WTC11 (cell line): ENCODE measurements at regions not wholly inside any gene's neighbourhood (a gene's known extent, or its start where the extent isn't known, plus 50 kb on each side); places are given as distances from the start of the nearest gene placed in this dataset.
"Not testable (repeated sequence)": the region's sequence is repeated elsewhere in the genome, so short reads cannot be mapped to it uniquely, and the experiment has no call there.

Source experiments
- ATAC-seq: fragments of 200-7000 bp; cut with Tn5 transposase; 2 replicates; pipeline ENCODE4 v1.10.0; 2021; ENCODE audit warnings: mild to moderate bottlenecking, moderate library complexity
- CTCF ChIA-PET: fragments of 300-600 bp; sonication (Branson Sonifier 250); formaldehyde crosslinking; loops from one replicate; lab custom pipeline; 2021; ENCODE audit warnings: antibody characterized with exemption; lab: Charles Lee
- POLR2A ChIA-PET: fragments of 350-600 bp; sonication (Branson Sonifier 250); formaldehyde crosslinking; loops from one replicate; lab custom pipeline; 2021; ENCODE audit warnings: antibody characterized with exemption; lab: Charles Lee
- DNase-seq: peaks from one replicate; pipeline ENCODE4 v3.0.0; 2021; ENCODE audit warnings: low spot score
- H3K27ac Mint-ChIP-seq: 2 replicates; pipeline ENCODE4 v1.8.0; 2021; ENCODE audit warnings: mixed read lengths
- H3K27me3 Mint-ChIP-seq: 2 replicates; pipeline ENCODE4 v1.8.0; 2021; ENCODE audit warnings: low read depth, mild to moderate bottlenecking, moderate library complexity, mixed read lengths
- H3K36me3 Mint-ChIP-seq: 2 replicates; pipeline ENCODE4 v1.8.0; 2021; ENCODE audit warnings: mixed read lengths
- H3K4me1 Mint-ChIP-seq: 2 replicates; pipeline ENCODE4 v1.8.0; 2022; ENCODE audit warnings: mixed read lengths
- H3K4me3 Mint-ChIP-seq: 2 replicates; pipeline ENCODE4 v1.8.0; 2021; ENCODE audit warnings: mild to moderate bottlenecking, moderate library complexity, mixed read lengths
- H3K9me3 Mint-ChIP-seq: 2 replicates; pipeline ENCODE4 v1.8.0; 2021; ENCODE audit warnings: mixed read lengths
- AR ChIP-seq: fragments of 250-450 bp; sonication (Bioruptor Pico); IDR thresholded peaks from 2 replicates; pipeline ENCODE4 v1.9.0; 2021; ENCODE audit warnings: mild to moderate bottlenecking
- CDX4 ChIP-seq: fragments of 250-450 bp; sonication (Bioruptor Pico); IDR thresholded peaks from 2 replicates; pipeline ENCODE4 v1.9.0; 2021; ENCODE audit warnings: moderate library complexity, mild to moderate bottlenecking, inconsistent platforms, borderline replicate concordance
- IRF1 ChIP-seq: sonication (generic); formaldehyde crosslinking; IDR thresholded peaks from 2 replicates; pipeline ENCODE4 v1.8.0; 2023; ENCODE audit warnings: missing genetic modification reagents
- MXD4 ChIP-seq: fragments of 250-450 bp; sonication (Bioruptor Pico); IDR thresholded peaks from 2 replicates; pipeline ENCODE4 v1.8.0; 2021; ENCODE audit warnings: mild to moderate bottlenecking, moderate library complexity, borderline replicate concordance
- NR2C2 ChIP-seq: sonication (generic); formaldehyde crosslinking; IDR thresholded peaks from 2 replicates; pipeline ENCODE4 v1.8.0; 2022; ENCODE audit warnings: mild to moderate bottlenecking, missing genetic modification reagents
- SP1 ChIP-seq: sonication (generic); formaldehyde crosslinking; conservative IDR thresholded peaks from 2 replicates; pipeline ENCODE4 v1.8.1; 2022; ENCODE audit warnings: missing genetic modification reagents
- ZNF396 ChIP-seq: fragments of 250-450 bp; sonication (Bioruptor Pico); IDR thresholded peaks from 2 replicates; pipeline ENCODE4 v1.8.0; 2021; ENCODE audit warnings: mild to moderate bottlenecking, moderate library complexity, borderline replicate concordance

- TF ChIP-seq MXD4 (CRISPR knock-in tag) (no peak), NR2C2 (CRISPR knock-in tag) (no peak), CDX4 (CRISPR knock-in tag) (no peak)
These were observed 70.0 kb downstream of the ELAPOR2 start (continued) for GRCh38 chr7:86989407-86989806.

- ATAC-seq, DNase-seq, H3K4me3 Mint-ChIP-seq, H3K27me3 Mint-ChIP-seq, CTCF ChIA-PET, POLR2A ChIA-PET, H3K27ac Mint-ChIP-seq, H3K4me1 Mint-ChIP-seq: not testable (repeated sequence)
- Mint-ChIP-seq H3K36me3 (peaks cover 43% of the 10 kb centered on the region), H3K9me3 (peaks cover 50% of the 10 kb centered on the region)
These were observed 71.6 kb downstream of the ELAPOR2 start for GRCh38 chr7:86987834-86988233.

- POLR2A ChIA-PET, H3K4me3 Mint-ChIP-seq, H3K4me1 Mint-ChIP-seq, H3K27ac Mint-ChIP-seq, DNase-seq, CTCF ChIA-PET, H3K27me3 Mint-ChIP-seq, ATAC-seq: not testable (repeated sequence)
- Mint-ChIP-seq H3K36me3 (peaks cover 48% of the 10 kb centered on the region), H3K9me3 (peaks cover 53% of the 10 kb centered on the region)
These were observed 72.1 kb downstream of the ELAPOR2 start for GRCh38 chr7:86987358-86987757.

GRCh38 chr7:86985342-86985741 lies 74.1 kb downstream of the ELAPOR2 start:
- not testable (repeated sequence) for H3K27ac Mint-ChIP-seq, ATAC-seq

GRCh38 chr7:86983654-86984053 lies 75.8 kb downstream of the ELAPOR2 start:
- H3K27me3 Mint-ChIP-seq, DNase-seq, H3K4me3 Mint-ChIP-seq, POLR2A ChIA-PET, ATAC-seq, CTCF ChIA-PET, H3K27ac Mint-ChIP-seq: not testable (repeated sequence)
- peaks cover 55% of the 10 kb centered on the region for H3K9me3 Mint-ChIP-seq
- H3K4me1 Mint-ChIP-seq = peaks cover 23% of the 10 kb centered on the region
- peaks cover 53% of the 10 kb centered on the region for H3K36me3 Mint-ChIP-seq

More at GRCh38 chr7:86985342-86985741, 74.1 kb downstream of the ELAPOR2 start:
- H3K4me3 Mint-ChIP-seq, H3K27me3 Mint-ChIP-seq, DNase-seq, POLR2A ChIA-PET, CTCF ChIA-PET: not testable (repeated sequence)
- H3K36me3 Mint-ChIP-seq = peaks cover 53% of the 10 kb centered on the region
- peaks cover 56% of the 10 kb centered on the region for H3K9me3 Mint-ChIP-seq
- H3K4me1 Mint-ChIP-seq = peaks cover 13% of the 10 kb centered on the region

GRCh38 chr7:86981937-86982336 lies 77.5 kb downstream of the ELAPOR2 start:
- H3K27ac Mint-ChIP-seq, H3K4me3 Mint-ChIP-seq, ATAC-seq, H3K27me3 Mint-ChIP-seq, CTCF ChIA-PET, DNase-seq, POLR2A ChIA-PET: not testable (repeated sequence)
- Mint-ChIP-seq H3K36me3 (peaks cover 41% of the 10 kb centered on the region), H3K9me3 (peaks cover 42% of the 10 kb centered on the region), H3K4me1 (peaks cover 26% of the 10 kb centered on the region)

GRCh38 chr7:86981127-86981526 lies 78.3 kb downstream of the ELAPOR2 start:
- no peak for TF ChIP-seq ZNF396 (CRISPR knock-in tag)
- TF ChIP-seq IRF1 (CRISPR knock-in tag) = no peak
- no peak for TF ChIP-seq SP1
- no peak for TF ChIP-seq AR (CRISPR knock-in tag)
- Mint-ChIP-seq H3K27ac (peak overlapping the region; percentile 0), H3K9me3 (peaks cover 39% of the 10 kb centered on the region), H3K4me3 (no peak overlapping the region), H3K27me3 (no peaks in the 10 kb centered on the region), H3K4me1 (peaks cover 34% of the 10 kb centered on the region), H3K36me3 (peaks cover 36% of the 10 kb centered on the region)
- ATAC-seq (no peak), DNase-seq (no peak)
- CTCF ChIA-PET = no interaction called here
- POLR2A ChIA-PET = no interaction called here
